H9 (cell line): ENCODE measurements at regions not wholly inside any gene's neighbourhood (a gene's known extent, or its start where the extent isn't known, plus 50 kb on each side); places are given as distances from the start of the nearest gene placed in this dataset.

Experiments used
- DNase-seq: peaks from one replicate; pipeline ENCODE4 v3.0.0-alpha.2; 2017
- H2AFZ ChIP-seq: one replicate; pipeline ENCODE4 v1.6.1; 2013; ENCODE audit warnings: mild to moderate bottlenecking, low read length, control low read depth, moderate library complexity
- H2AK5ac ChIP-seq: 2 replicates; pipeline ENCODE4 v1.6.1; 2013; ENCODE audit warnings: low read length, control low read depth, mixed read lengths; ENCODE audit not compliant: insufficient read length
- H2BK120ac ChIP-seq: one replicate; pipeline ENCODE4 v1.6.1; 2013; ENCODE audit warnings: low read depth, mild to moderate bottlenecking, low read length, control low read depth, inconsistent platforms; ENCODE audit not compliant: poor library complexity, severe bottlenecking
- H2BK12ac ChIP-seq: 2 replicates; pipeline ENCODE4 v1.6.1; 2013; ENCODE audit warnings: low read length, control low read depth, mixed read lengths, low read depth; ENCODE audit not compliant: insufficient read length
- H2BK15ac ChIP-seq: 2 replicates; pipeline ENCODE4 v1.6.1; 2013; ENCODE audit warnings: low read depth, low read length, control low read depth
- H2BK20ac ChIP-seq: one replicate; pipeline ENCODE4 v1.6.1; 2013; ENCODE audit warnings: low read depth, mild to moderate bottlenecking, low read length, control low read depth, inconsistent platforms; ENCODE audit not compliant: poor library complexity, severe bottlenecking
- H2BK5ac ChIP-seq: 2 replicates; pipeline ENCODE4 v1.6.1; 2013; ENCODE audit warnings: low read length, control low read depth, mixed read lengths; ENCODE audit not compliant: insufficient read length
- H3K14ac ChIP-seq: 2 replicates; pipeline ENCODE4 v1.6.1; 2013; ENCODE audit warnings: low read length, control low read depth; ENCODE audit not compliant: insufficient read depth
- H3K18ac ChIP-seq: 2 replicates; pipeline ENCODE4 v1.6.1; 2013; ENCODE audit warnings: low read depth, mild to moderate bottlenecking, mixed read lengths, low read length, control low read depth; ENCODE audit not compliant: insufficient read length
- H3K23ac ChIP-seq: 2 replicates; pipeline ENCODE4 v1.6.1; 2013; ENCODE audit warnings: low read length, control low read depth, mixed read lengths, low read depth; ENCODE audit not compliant: insufficient read length
- H3K23me2 ChIP-seq: 2 replicates; pipeline ENCODE4 v1.6.1; 2013; ENCODE audit warnings: low read depth, mild to moderate bottlenecking, mixed read lengths, low read length, control low read depth; ENCODE audit not compliant: insufficient read length, poor library complexity, severe bottlenecking
- H3K27ac ChIP-seq: 2 replicates; pipeline ENCODE4 v1.5.1; 2013; ENCODE audit warnings: low read length, control low read depth, mixed read lengths, low read depth; ENCODE audit not compliant: insufficient read length
- H3K27me3 ChIP-seq: 2 replicates; pipeline ENCODE4 v1.6.1; 2013; ENCODE audit warnings: low read length, control low read depth, inconsistent platforms; ENCODE audit not compliant: insufficient read depth
- H3K4ac ChIP-seq: 2 replicates; pipeline ENCODE4 v1.6.1; 2013; ENCODE audit warnings: low read depth, mild to moderate bottlenecking, control low read depth, inconsistent platforms, low read length, moderate library complexity
- H3K4me1 ChIP-seq: 2 replicates; pipeline ENCODE4 v1.6.1; 2013; ENCODE audit warnings: low read length, control low read depth, inconsistent platforms; ENCODE audit not compliant: insufficient read depth
- H3K4me2 ChIP-seq: 2 replicates; pipeline ENCODE4 v1.6.1; 2013; ENCODE audit warnings: low read length, control low read depth, mixed read lengths; ENCODE audit not compliant: insufficient read length, insufficient read depth
- H3K56ac ChIP-seq: 2 replicates; pipeline ENCODE4 v1.6.1; 2013; ENCODE audit warnings: low read depth, mild to moderate bottlenecking, mixed read lengths, low read length, control low read depth; ENCODE audit not compliant: insufficient read length
- H3K79me1 ChIP-seq: 2 replicates; pipeline ENCODE4 v1.6.1; 2013; ENCODE audit warnings: low read depth, mild to moderate bottlenecking, moderate library complexity, low read length, control low read depth, inconsistent platforms; ENCODE audit not compliant: insufficient read depth, poor library complexity, severe bottlenecking
- H3K79me2 ChIP-seq: 2 replicates; pipeline ENCODE4 v1.6.1; 2013; ENCODE audit warnings: low read length, control low read depth, inconsistent platforms; ENCODE audit not compliant: insufficient read depth
- H3K9ac ChIP-seq: 2 replicates; pipeline ENCODE4 v1.6.1; 2013; ENCODE audit warnings: low read length, control low read depth, mixed read lengths; ENCODE audit not compliant: insufficient read length; ENCODE audit errors: extremely low read depth
- H3K9me3 ChIP-seq: one replicate; pipeline ENCODE4 v1.6.1; 2013; ENCODE audit warnings: low read depth, low read length, inconsistent platforms; ENCODE audit not compliant: control insufficient read depth
- H3T11ph ChIP-seq: one replicate; pipeline ENCODE4 v1.6.1; 2013; ENCODE audit warnings: mild to moderate bottlenecking, low read length, control low read depth, inconsistent platforms
- H4K20me1 ChIP-seq: one replicate; pipeline ENCODE4 v1.6.1; 2013; ENCODE audit not compliant: control insufficient read depth, insufficient read length, insufficient read depth
- H4K5ac ChIP-seq: 2 replicates; pipeline ENCODE4 v1.6.1; 2013; ENCODE audit warnings: low read depth, mild to moderate bottlenecking, mixed read lengths, low read length, control low read depth; ENCODE audit not compliant: insufficient read length
- H4K8ac ChIP-seq: replicated peaks from 2 replicates; pipeline ENCODE4 v1.6.1; 2013; ENCODE audit warnings: low read length, control low read depth, mixed read lengths, low read depth; ENCODE audit not compliant: insufficient read length
- H4K91ac ChIP-seq: 2 replicates; pipeline ENCODE4 v1.6.1; 2013; ENCODE audit warnings: low read depth, mild to moderate bottlenecking, moderate library complexity, mixed read lengths, low read length, control low read depth; ENCODE audit not compliant: insufficient read length
- H3K27ac Mint-ChIP-seq, 3 experiments: 2 replicates in 2 of 3; 3 replicates in 1 of 3; pipeline ENCODE4 v1.8.0; 2020 to 2021; ENCODE audit warnings: mixed read lengths in 3 of 3, mild to moderate bottlenecking in 1 of 3, moderate library complexity in 1 of 3
- H3K27me3 Mint-ChIP-seq: 2 replicates; pipeline ENCODE4 v1.8.0; 2021; ENCODE audit warnings: low read depth, mild to moderate bottlenecking, moderate library complexity, mixed read lengths
- H3K36me3 Mint-ChIP-seq, 3 experiments: 2 replicates in 2 of 3; 3 replicates in 1 of 3; pipeline ENCODE4 v1.8.0; 2020 to 2021; ENCODE audit warnings: low read depth in 3 of 3, mixed read lengths in 3 of 3; ENCODE audit not compliant: insufficient read depth in 1 of 3
- H3K4me1 Mint-ChIP-seq, 2 experiments: 2 replicates each; pipeline ENCODE4 v1.8.0; 2020; ENCODE audit warnings: mixed read lengths in 2 of 2
- H3K4me3 Mint-ChIP-seq, 2 experiments: 2 replicates in 1 of 2; 3 replicates in 1 of 2; pipeline ENCODE4 v1.8.0; 2020 to 2021; ENCODE audit warnings: mild to moderate bottlenecking in 2 of 2, mixed read lengths in 2 of 2, moderate library complexity in 1 of 2
- H3K9me3 Mint-ChIP-seq, 2 experiments: 2 replicates in 1 of 2; 3 replicates in 1 of 2; pipeline ENCODE4 v1.8.0; 2020; ENCODE audit warnings: mild to moderate bottlenecking in 2 of 2, mixed read lengths in 2 of 2, moderate library complexity in 1 of 2
- CTCF ChIP-seq: fragments of 200-600 bp; sonication (generic); conservative IDR thresholded peaks from 3 replicates; pipeline ENCODE4 v1.8.0; 2021; ENCODE audit warnings: antibody characterized with exemption, mild to moderate bottlenecking
- WGBS: extraction: QIAGEN DNeasy Blood & Tissue Kit; methylation state at CpG from one replicate; pipeline ENCODE4 v1.1.7; 2013; ENCODE audit warnings: missing lambda C conversion rate, low lambda C conversion rate, mixed read lengths; ENCODE audit not compliant: insufficient read length; ENCODE audit errors: extremely low coverage; 5-methylcytosine and 5-hydroxymethylcytosine counted together

- Histone ChIP-seq H4K5ac (no peak overlapping the region), H2AK5ac (no peak overlapping the region), H2AFZ (no peak overlapping the region), H4K91ac (no peak overlapping the region), H4K8ac (no peak overlapping the region), H2BK5ac (no peak overlapping the region), H3K56ac (no peak overlapping the region), H3K23me2 (no peaks in the 10 kb centered on the region), H3K4ac (no peak overlapping the region), H3K79me2 (no peaks in the 10 kb centered on the region), H2BK20ac (no peak overlapping the region), H3K4me1 (no peaks in the 10 kb centered on the region; the same call in 1 of the 2 replicates), H3K27ac (no peak overlapping the region), H3K23ac (no peak overlapping the region), H3K27me3 (no peaks in the 10 kb centered on the region), H3K18ac (no peak overlapping the region), H2BK12ac (no peak overlapping the region), H3T11ph (no peak overlapping the region), H2BK120ac (no peak overlapping the region), H3K9ac (no peak overlapping the region), H3K79me1 (no peaks in the 10 kb centered on the region), H4K20me1 (no peaks in the 10 kb centered on the region), H3K14ac (no peak overlapping the region), H3K4me2 (no peak overlapping the region), H2BK15ac (no peak overlapping the region), H3K9me3 (no peaks in the 10 kb centered on the region)
- peaks cover 13% of the 10 kb centered on the region for H3K27me3 Mint-ChIP-seq
- no peak for DNase-seq
- H3K36me3 Mint-ChIP-seq, result no peaks in the 10 kb centered on the region
- WGBS, result no CpG with 5 or more reads among the region's 10 CpGs
- TF ChIP-seq CTCF, result no peak
- H3K9me3 Mint-ChIP-seq, result no peaks in the 10 kb centered on the region; a peak in 1 of 5 replicates
- H3K4me3 Mint-ChIP-seq, result no peak overlapping the region
- peaks cover 29 to 34% of the 10 kb centered on the region in 2 experiments for H3K4me1 Mint-ChIP-seq
- H3K27ac Mint-ChIP-seq, result no peak overlapping the region
Measured at GRCh38 chr6:108739496-108740330, 108.5 kb upstream of the ARMC2 start.
